Astrocyte (in vitro differentiated cells and primary cell): ENCODE measurements at regions not wholly inside any gene's neighbourhood (a gene's known extent, or its start where the extent isn't known, plus 50 kb on each side); places are given as distances from the start of the nearest gene placed in this dataset.

Experiments used
- EZH2 ChIP-seq: IDR thresholded peaks from 2 replicates; pipeline ENCODE4 v1.6.1; 2012; ENCODE audit warnings: mild to moderate bottlenecking, low read length, inconsistent platforms; ENCODE audit not compliant: insufficient read depth
- TF ChIP-seq, protein P1 (sequence below): IDR thresholded peaks from 2 replicates; pipeline ENCODE4 v1.5.1; 2011; ENCODE audit warnings: low read depth, mild to moderate bottlenecking, inconsistent platforms, low read length, moderate library complexity; ENCODE audit not compliant: insufficient read depth

DNA sequence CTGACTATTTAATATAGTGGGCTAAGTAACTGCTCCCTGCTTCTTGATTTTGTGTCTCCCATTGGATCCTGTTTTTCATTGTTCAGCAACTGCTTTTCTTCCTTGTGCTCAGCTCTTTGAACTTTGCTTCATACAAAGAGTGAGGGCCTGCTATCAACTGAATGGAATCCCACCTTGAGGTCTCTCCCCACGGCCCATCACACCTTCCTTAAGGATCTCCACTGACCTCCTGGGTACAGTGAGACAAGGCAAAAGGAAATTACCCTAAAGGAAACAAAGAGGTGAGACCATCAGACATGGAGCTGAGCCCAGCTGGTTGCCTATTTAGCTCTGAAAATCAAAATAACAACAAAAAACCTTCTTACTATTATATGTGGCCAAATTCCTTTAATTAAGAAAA, 91.3 kb upstream of the RPL34 start:
- TF ChIP-seq, protein P1, sequence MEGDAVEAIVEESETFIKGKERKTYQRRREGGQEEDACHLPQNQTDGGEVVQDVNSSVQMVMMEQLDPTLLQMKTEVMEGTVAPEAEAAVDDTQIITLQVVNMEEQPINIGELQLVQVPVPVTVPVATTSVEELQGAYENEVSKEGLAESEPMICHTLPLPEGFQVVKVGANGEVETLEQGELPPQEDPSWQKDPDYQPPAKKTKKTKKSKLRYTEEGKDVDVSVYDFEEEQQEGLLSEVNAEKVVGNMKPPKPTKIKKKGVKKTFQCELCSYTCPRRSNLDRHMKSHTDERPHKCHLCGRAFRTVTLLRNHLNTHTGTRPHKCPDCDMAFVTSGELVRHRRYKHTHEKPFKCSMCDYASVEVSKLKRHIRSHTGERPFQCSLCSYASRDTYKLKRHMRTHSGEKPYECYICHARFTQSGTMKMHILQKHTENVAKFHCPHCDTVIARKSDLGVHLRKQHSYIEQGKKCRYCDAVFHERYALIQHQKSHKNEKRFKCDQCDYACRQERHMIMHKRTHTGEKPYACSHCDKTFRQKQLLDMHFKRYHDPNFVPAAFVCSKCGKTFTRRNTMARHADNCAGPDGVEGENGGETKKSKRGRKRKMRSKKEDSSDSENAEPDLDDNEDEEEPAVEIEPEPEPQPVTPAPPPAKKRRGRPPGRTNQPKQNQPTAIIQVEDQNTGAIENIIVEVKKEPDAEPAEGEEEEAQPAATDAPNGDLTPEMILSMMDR: no peak
- no peak for TF ChIP-seq EZH2
